OCI-LY7 (cell line): ENCODE measurements at regions not wholly inside any gene's neighbourhood (a gene's known extent, or its start where the extent isn't known, plus 50 kb on each side); places are given as distances from the start of the nearest gene placed in this dataset.

Source experiments
- BruUV-seq: library from RNA; stranded (reverse); fragments of 400-500 nt; replicated peaks from 2 replicates; lab custom pipeline; 2021; lab: Mats Ljungman, UMichigan
- CTCF ChIA-PET: fragments of 300-600 bp; sonication (Branson Sonifier 250); formaldehyde crosslinking; loops from one replicate; lab custom pipeline; 2022; ENCODE audit warnings: antibody characterized with exemption; ENCODE audit not compliant: unreplicated experiment; lab: Charles Lee
- POLR2A ChIA-PET: fragments of 300-600 bp; sonication (Branson Sonifier 250); formaldehyde crosslinking; loops from one replicate; lab custom pipeline; 2022; ENCODE audit warnings: antibody characterized with exemption; lab: Charles Lee
- DNase-seq: peaks from one replicate; pipeline ENCODE4 v3.0.0-alpha.2; 2015; ENCODE audit warnings: low spot score
- H2AFZ ChIP-seq: fragments of 200-600 bp; sonication (generic), shearing (Covaris generic); 2 replicates; pipeline ENCODE4 v1.6.1; 2014; ENCODE audit warnings: mild to moderate bottlenecking, antibody characterized with exemption, low read length, moderate library complexity
- H3K27ac ChIP-seq: fragments of 200-600 bp; sonication (generic); 2 replicates; pipeline ENCODE4 v1.5.1; 2014; ENCODE audit warnings: mixed run types, low read depth, mild to moderate bottlenecking, moderate library complexity, low read length, inconsistent platforms; ENCODE audit not compliant: poor library complexity, severe bottlenecking
- H3K36me3 ChIP-seq: fragments of 200-600 bp; sonication (generic); 2 replicates; pipeline ENCODE4 v1.6.1; 2014; ENCODE audit warnings: mild to moderate bottlenecking, antibody characterized with exemption, low read length, moderate library complexity, mixed read lengths; ENCODE audit not compliant: insufficient read depth
- H3K4me1 ChIP-seq: fragments of 200-600 bp; sonication (generic); 2 replicates; pipeline ENCODE4 v1.5.1; 2014; ENCODE audit warnings: mild to moderate bottlenecking, low read length; ENCODE audit not compliant: insufficient read depth, poor library complexity, severe bottlenecking
- H3K4me2 ChIP-seq: fragments of 200-600 bp; sonication (generic); 2 replicates; pipeline ENCODE4 v1.6.1; 2014; ENCODE audit warnings: mild to moderate bottlenecking, low read length
- H3K4me3 ChIP-seq: fragments of 200-600 bp; sonication (generic); 2 replicates; pipeline ENCODE4 v1.5.1; 2014; ENCODE audit warnings: mild to moderate bottlenecking, low read depth, low read length; ENCODE audit not compliant: poor library complexity, severe bottlenecking
- H3K79me2 ChIP-seq: fragments of 200-600 bp; sonication (generic); 2 replicates; pipeline ENCODE4 v1.6.1; 2016; ENCODE audit warnings: low read depth, mild to moderate bottlenecking, low read length, moderate library complexity, mixed read lengths; ENCODE audit not compliant: insufficient read depth
- H3K9me2 ChIP-seq: fragments of 200-600 bp; sonication (generic); 2 replicates; pipeline ENCODE4 v1.6.1; 2016; ENCODE audit warnings: mild to moderate bottlenecking, low read length, mixed read lengths; ENCODE audit not compliant: insufficient read depth
- H3K9me3 ChIP-seq: fragments of 200-600 bp; sonication (generic); 2 replicates; pipeline ENCODE4 v1.6.1; 2014; ENCODE audit warnings: mild to moderate bottlenecking, mixed run types, low read length, mixed read lengths
- H4K20me1 ChIP-seq: fragments of 200-600 bp; sonication (generic); 2 replicates; pipeline ENCODE4 v1.6.1; 2014; ENCODE audit warnings: mild to moderate bottlenecking, antibody characterized with exemption, low read length, moderate library complexity, mixed read lengths; ENCODE audit not compliant: insufficient read depth
- EZH2phosphoT487 ChIP-seq: fragments of 200-600 bp; sonication (generic); IDR thresholded peaks from 2 replicates; pipeline ENCODE4 v1.6.1; 2018; ENCODE audit warnings: low read depth, borderline replicate concordance, mild to moderate bottlenecking, mixed run types, antibody characterized with exemption, low read length, moderate library complexity, mixed read lengths
- intact Hi-C: fragments of 100-400 bp; cut with micrococcal nuclease; formaldehyde crosslinking; loops from one replicate; pipeline ENCODE4 v1.10.0; 2022; ENCODE audit not compliant: unreplicated experiment
- TF ChIP-seq, protein P1 (sequence below): fragments of 200-600 bp; sonication (generic); conservative IDR thresholded peaks from 2 replicates; pipeline ENCODE4 v1.5.1; 2014; ENCODE audit warnings: mild to moderate bottlenecking, antibody characterized with exemption, low read length, moderate library complexity, mixed read lengths

DNA sequence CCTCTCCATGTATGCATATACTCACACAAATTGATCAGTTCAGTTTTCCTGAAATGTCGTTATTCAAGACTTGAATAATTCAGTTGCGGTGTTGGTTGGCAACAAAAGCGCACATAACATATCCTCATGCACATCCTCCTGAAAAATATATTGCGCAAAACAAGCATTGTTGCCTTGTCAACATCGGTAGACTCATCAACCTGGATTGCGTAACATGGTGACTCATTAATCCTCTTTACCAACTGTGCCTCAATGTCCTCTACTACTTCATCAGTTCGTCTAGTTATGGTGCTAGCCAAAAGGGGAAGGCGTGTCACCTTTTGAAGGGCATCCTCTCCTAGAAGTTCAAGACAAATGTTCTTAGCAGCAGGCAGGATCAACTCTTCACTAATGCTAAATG lies 357.7 kb downstream of the LMO7 start:
- H3K4me2 ChIP-seq: no peak overlapping the region
- H3K36me3 ChIP-seq: no peaks in the 10 kb centered on the region
- no peaks in the 10 kb centered on the region for H3K9me3 ChIP-seq
- no peaks in the 10 kb centered on the region for H3K79me2 ChIP-seq
- no peak for DNase-seq
- intact Hi-C loops: no loop called here
- CTCF ChIA-PET: no interaction called here
- no peaks in the 10 kb centered on the region for H4K20me1 ChIP-seq
- H3K9me2 ChIP-seq: no peaks in the 10 kb centered on the region; the same call in 1 of the 2 replicates
- TF ChIP-seq, protein P1, sequence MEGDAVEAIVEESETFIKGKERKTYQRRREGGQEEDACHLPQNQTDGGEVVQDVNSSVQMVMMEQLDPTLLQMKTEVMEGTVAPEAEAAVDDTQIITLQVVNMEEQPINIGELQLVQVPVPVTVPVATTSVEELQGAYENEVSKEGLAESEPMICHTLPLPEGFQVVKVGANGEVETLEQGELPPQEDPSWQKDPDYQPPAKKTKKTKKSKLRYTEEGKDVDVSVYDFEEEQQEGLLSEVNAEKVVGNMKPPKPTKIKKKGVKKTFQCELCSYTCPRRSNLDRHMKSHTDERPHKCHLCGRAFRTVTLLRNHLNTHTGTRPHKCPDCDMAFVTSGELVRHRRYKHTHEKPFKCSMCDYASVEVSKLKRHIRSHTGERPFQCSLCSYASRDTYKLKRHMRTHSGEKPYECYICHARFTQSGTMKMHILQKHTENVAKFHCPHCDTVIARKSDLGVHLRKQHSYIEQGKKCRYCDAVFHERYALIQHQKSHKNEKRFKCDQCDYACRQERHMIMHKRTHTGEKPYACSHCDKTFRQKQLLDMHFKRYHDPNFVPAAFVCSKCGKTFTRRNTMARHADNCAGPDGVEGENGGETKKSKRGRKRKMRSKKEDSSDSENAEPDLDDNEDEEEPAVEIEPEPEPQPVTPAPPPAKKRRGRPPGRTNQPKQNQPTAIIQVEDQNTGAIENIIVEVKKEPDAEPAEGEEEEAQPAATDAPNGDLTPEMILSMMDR: no peak
- no peak for TF ChIP-seq EZH2phosphoT487
- no peaks in the 10 kb centered on the region for H3K4me1 ChIP-seq
- no peak overlapping the region for H3K4me3 ChIP-seq
- no TSS peak for BruUV-seq
- no peak overlapping the region for H3K27ac ChIP-seq
- POLR2A ChIA-PET: no interaction called here
- no peak overlapping the region for H2AFZ ChIP-seq

DNA sequence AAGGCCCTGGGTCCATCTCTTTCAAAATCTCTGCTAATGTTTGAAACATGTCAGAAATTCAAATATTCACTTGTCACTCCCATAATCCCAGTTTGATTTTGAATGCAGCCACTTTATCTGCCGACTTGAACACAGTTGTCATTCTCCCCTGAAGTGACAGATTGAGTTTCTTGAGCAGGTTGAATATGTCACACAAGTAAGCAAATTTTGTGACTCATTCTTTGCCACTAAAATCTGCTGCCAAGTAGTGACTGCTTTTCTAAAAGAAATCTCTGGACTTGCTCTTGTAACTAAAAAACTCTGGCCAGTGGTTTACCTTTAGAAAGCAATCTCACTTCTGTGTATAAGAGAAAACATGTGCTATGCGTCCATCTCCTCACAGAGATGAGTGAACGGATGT lies 357.1 kb downstream of the LMO7 start:
- H3K4me1 ChIP-seq: no peaks in the 10 kb centered on the region
- no peak for TF ChIP-seq EZH2phosphoT487
- TF ChIP-seq, protein P1: no peak
- no peak for DNase-seq
- no peaks in the 10 kb centered on the region for H4K20me1 ChIP-seq
- ChIA-PET POLR2A (no interaction called here), CTCF (no interaction called here)
- H3K4me2 ChIP-seq: no peak overlapping the region
- intact Hi-C loops: no loop called here
- H3K36me3 ChIP-seq: no peaks in the 10 kb centered on the region
- no peak overlapping the region for H3K4me3 ChIP-seq
- BruUV-seq: no TSS peak
- H3K79me2 ChIP-seq: no peaks in the 10 kb centered on the region
- no peak overlapping the region for H2AFZ ChIP-seq
- no peaks in the 10 kb centered on the region; the same call in 1 of the 2 replicates for H3K9me2 ChIP-seq
- H3K9me3 ChIP-seq: no peaks in the 10 kb centered on the region
- no peak overlapping the region for H3K27ac ChIP-seq

DNA sequence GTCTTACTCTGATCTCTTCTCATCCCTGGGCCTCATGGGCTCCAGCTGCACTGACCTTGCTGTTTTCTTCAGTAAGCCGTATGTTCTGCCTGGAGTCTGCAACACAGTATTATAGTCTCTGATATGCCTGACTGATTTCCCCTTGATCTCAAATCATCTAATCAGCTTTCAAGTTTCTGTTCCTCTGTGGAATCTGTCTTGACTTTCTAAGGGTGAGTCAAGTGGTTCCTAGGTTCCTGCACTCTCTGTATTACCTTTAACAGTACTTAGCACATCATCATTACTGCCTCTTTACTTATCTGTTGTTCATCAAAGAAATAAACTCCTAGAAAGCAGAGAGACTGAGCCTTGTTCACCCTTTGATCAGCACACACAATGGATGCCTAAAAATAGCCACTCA lies 350.7 kb downstream of the LMO7 start:
- POLR2A ChIA-PET: no interaction called here
- TF ChIP-seq, protein P1: no peak
- intact Hi-C loops: no loop called here
- Histone ChIP-seq H3K79me2 (no peaks in the 10 kb centered on the region), H3K9me2 (no peaks in the 10 kb centered on the region), H2AFZ (no peak overlapping the region), H3K27ac (no peak overlapping the region), H3K9me3 (no peaks in the 10 kb centered on the region), H3K4me3 (no peak overlapping the region), H3K4me1 (no peaks in the 10 kb centered on the region), H3K4me2 (no peak overlapping the region), H4K20me1 (no peaks in the 10 kb centered on the region), H3K36me3 (no peaks in the 10 kb centered on the region)
- no TSS peak for BruUV-seq
- CTCF ChIA-PET: no interaction called here
- peak; percentile 11 for DNase-seq
